Endodermal cell (in vitro differentiated cells): ENCODE measurements at regions not wholly inside any gene's neighbourhood (a gene's known extent, or its start where the extent isn't known, plus 50 kb on each side); places are given as distances from the start of the nearest gene placed in this dataset.
A peak's percentile ranks its signal among the peaks of the same experiment; 100 is the strongest.

ENCODE experiments used
- DNase-seq: peaks from one replicate; pipeline ENCODE4 v3.0.0-alpha.2; 2017
- H3K27ac ChIP-seq: 2 replicates; pipeline ENCODE4 v1.5.1; 2013; ENCODE audit warnings: mild to moderate bottlenecking, low read depth, low read length, moderate library complexity
- H3K27me3 ChIP-seq: 2 replicates; pipeline ENCODE4 v1.6.1; 2013; ENCODE audit warnings: mild to moderate bottlenecking, low read length, moderate library complexity; ENCODE audit not compliant: insufficient read depth, control insufficient read depth, poor library complexity, severe bottlenecking
- H3K36me3 ChIP-seq: 2 replicates; pipeline ENCODE4 v1.7.0; 2013; ENCODE audit warnings: mild to moderate bottlenecking, low read length, moderate library complexity; ENCODE audit not compliant: control insufficient read depth, insufficient read depth
- H3K4me1 ChIP-seq: one replicate; pipeline ENCODE4 v1.7.0; 2013; ENCODE audit warnings: low read length; ENCODE audit not compliant: control insufficient read depth, insufficient read depth
- H3K4me3 ChIP-seq: 2 replicates; pipeline ENCODE4 v1.5.1; 2013; ENCODE audit warnings: mild to moderate bottlenecking, low read length, moderate library complexity
- H3K9ac ChIP-seq: 2 replicates; pipeline ENCODE4 v1.6.1; 2013; ENCODE audit warnings: mild to moderate bottlenecking, low read length, moderate library complexity; ENCODE audit not compliant: poor library complexity, severe bottlenecking; ENCODE audit errors: extremely low read depth
- H3K9me3 ChIP-seq: 2 replicates; pipeline ENCODE4 v1.6.1; 2013; ENCODE audit warnings: mild to moderate bottlenecking, low read length, moderate library complexity; ENCODE audit not compliant: control insufficient read depth
- H3K27ac Mint-ChIP-seq: 2 replicates; pipeline ENCODE4 v1.8.0; 2020; ENCODE audit warnings: mixed read lengths
- H3K27me3 Mint-ChIP-seq: 2 replicates; pipeline ENCODE4 v1.8.0; 2021; ENCODE audit warnings: mild to moderate bottlenecking, mixed read lengths; ENCODE audit not compliant: insufficient read depth
- H3K36me3 Mint-ChIP-seq: 2 replicates; pipeline ENCODE4 v1.8.0; 2020; ENCODE audit warnings: low read depth, mixed read lengths
- H3K4me1 Mint-ChIP-seq: 2 replicates; pipeline ENCODE4 v1.8.0; 2020; ENCODE audit warnings: mixed read lengths
- H3K4me3 Mint-ChIP-seq: 2 replicates; pipeline ENCODE4 v1.8.0; 2020; ENCODE audit warnings: mild to moderate bottlenecking, moderate library complexity, mixed read lengths
- H3K9me3 Mint-ChIP-seq: 2 replicates; pipeline ENCODE4 v1.8.0; 2020; ENCODE audit warnings: mild to moderate bottlenecking, mixed read lengths
- CTCF ChIP-seq: fragments of 200-600 bp; sonication (generic); conservative IDR thresholded peaks from 2 replicates; pipeline ENCODE4 v1.5.0; 2021; ENCODE audit warnings: antibody characterized with exemption, mild to moderate bottlenecking
- WGBS, 2 experiments: methylation state at CpG; one replicate each; pipeline versions ENCODE4 v1.1.5 to v1.1.7; 2013; ENCODE audit warnings: missing lambda C conversion rate in 2 of 2, mixed read lengths in 1 of 2; ENCODE audit not compliant: insufficient coverage in 1 of 2, insufficient read length in 1 of 2; 5-methylcytosine and 5-hydroxymethylcytosine counted together

- H3K27ac Mint-ChIP-seq = no peak overlapping the region
- WGBS, 2 experiments = 100% methylated on average over 1 of the region's 1 CpG; no CpG with 5 or more reads in 1 of the 2 experiments
- no peaks in the 10 kb centered on the region for H3K9me3 Mint-ChIP-seq
- H3K27ac ChIP-seq = no peak overlapping the region
- H3K4me1 ChIP-seq = no peaks in the 10 kb centered on the region
- H3K36me3 Mint-ChIP-seq = no peaks in the 10 kb centered on the region
- peaks cover 12% of the 10 kb centered on the region for H3K4me1 Mint-ChIP-seq
- no peak for TF ChIP-seq CTCF
- no peak for DNase-seq
- H3K27me3 Mint-ChIP-seq = no peaks in the 10 kb centered on the region
- no peaks in the 10 kb centered on the region for H3K27me3 ChIP-seq
- H3K9ac ChIP-seq = no peak overlapping the region
- H3K4me3 ChIP-seq = no peak overlapping the region
- H3K36me3 ChIP-seq = no peaks in the 10 kb centered on the region
- H3K4me3 Mint-ChIP-seq = no peak overlapping the region
- no peaks in the 10 kb centered on the region for H3K9me3 ChIP-seq
Observed at GRCh38 chr12:30010071-30011052, 226.6 kb upstream of the TMTC1 start.

- no peaks in the 10 kb centered on the region for H3K36me3 ChIP-seq
- peaks cover 9% of the 10 kb centered on the region for H3K27me3 Mint-ChIP-seq
- H3K27ac ChIP-seq = no peak overlapping the region
- H3K4me1 Mint-ChIP-seq = peaks cover 10% of the 10 kb centered on the region
- H3K36me3 Mint-ChIP-seq = no peaks in the 10 kb centered on the region
- H3K27me3 ChIP-seq = peaks cover 8% of the 10 kb centered on the region
- no peak for TF ChIP-seq CTCF
- no peak overlapping the region for H3K27ac Mint-ChIP-seq
- H3K9me3 ChIP-seq = peaks cover 12% of the 10 kb centered on the region
- no peak for DNase-seq
- no peak overlapping the region for H3K4me3 Mint-ChIP-seq
- no peaks in the 10 kb centered on the region for H3K4me1 ChIP-seq
- H3K9ac ChIP-seq = no peak overlapping the region
- 90 to 100% methylated on average over 1 of the region's 1 CpG for WGBS, 2 experiments
- H3K9me3 Mint-ChIP-seq = peaks cover 9% of the 10 kb centered on the region
- H3K4me3 ChIP-seq = no peak overlapping the region
Observed at GRCh38 chr12:30006021-30006420, 222.3 kb upstream of the TMTC1 start.

GRCh38 chr12:30003321-30003720 is 219.6 kb upstream of the TMTC1 start:
- H3K4me1 ChIP-seq = no peaks in the 10 kb centered on the region
- TF ChIP-seq CTCF = no peak
- Mint-ChIP-seq H3K27ac (no peak overlapping the region), H3K4me1 (peaks cover 10% of the 10 kb centered on the region), H3K9me3 (peaks cover 9% of the 10 kb centered on the region), H3K36me3 (no peaks in the 10 kb centered on the region), H3K27me3 (peaks cover 27% of the 10 kb centered on the region), H3K4me3 (no peak overlapping the region)
- peak overlapping the region; percentile 15 for H3K4me3 ChIP-seq
- peaks cover 12% of the 10 kb centered on the region for H3K9me3 ChIP-seq
- no peaks in the 10 kb centered on the region for H3K36me3 ChIP-seq
- DNase-seq = no peak
- no peak overlapping the region for H3K27ac ChIP-seq
- no peak overlapping the region for H3K9ac ChIP-seq
- WGBS, 2 experiments = 94% methylated on average over 2 of the region's 2 CpGs; no CpG with 5 or more reads in 1 of the 2 experiments
- H3K27me3 ChIP-seq = peaks cover 20% of the 10 kb centered on the region
